SK-N-SH (cell line): ENCODE measurements at regions not wholly inside any gene's neighbourhood (a gene's known extent, or its start where the extent isn't known, plus 50 kb on each side); places are given as distances from the start of the nearest gene placed in this dataset.

Experiments
- CHD2 ChIP-seq: fragments of 150-350 bp; IDR thresholded peaks from 2 replicates; pipeline ENCODE4 v1.6.1; 2018; ENCODE audit warnings: low read length; ENCODE audit not compliant: partially characterized antibody
- CTCF ChIP-seq: fragments of 200-600 bp; sonication (generic); IDR thresholded peaks from 2 replicates; pipeline ENCODE4 v1.6.1; 2017; ENCODE audit warnings: antibody characterized with exemption, mild to moderate bottlenecking, moderate library complexity
- EP300 ChIP-seq, 2 experiments: IDR thresholded peaks; 2 replicates each; pipeline versions ENCODE4 v1.4.0 to v1.6.1; 2012; ENCODE audit warnings: borderline replicate concordance in 1 of 2, low read depth in 1 of 2, low read length in 1 of 2
- EZH2phosphoT487 ChIP-seq: fragments of 200-600 bp; sonication (generic); IDR thresholded peaks from 2 replicates; pipeline ENCODE4 v1.6.1; 2017; ENCODE audit warnings: low read depth, mixed run types, mild to moderate bottlenecking, antibody characterized with exemption, moderate library complexity, borderline replicate concordance
- MAX ChIP-seq: IDR thresholded peaks from 2 replicates; pipeline ENCODE4 v1.4.0; 2012; ENCODE audit warnings: low read depth
- MXI1 ChIP-seq: IDR thresholded peaks from 2 replicates; pipeline ENCODE4 v1.6.1; 2012; ENCODE audit warnings: mild to moderate bottlenecking, low read depth, low read length, improper control_type of control experiment
- POLR2AphosphoS5 ChIP-seq: IDR thresholded peaks from 2 replicates; pipeline ENCODE4 v1.6.1; 2012; ENCODE audit warnings: low read depth, low read length
- RAD21 ChIP-seq: IDR thresholded peaks from 2 replicates; pipeline ENCODE4 v1.6.1; 2012; ENCODE audit warnings: mild to moderate bottlenecking, low read length
- RFX5 ChIP-seq: IDR thresholded peaks from 2 replicates; pipeline ENCODE4 v1.6.1; 2012; ENCODE audit warnings: mild to moderate bottlenecking, improper control_type of control experiment, low read length
- SMC3 ChIP-seq: IDR thresholded peaks from 2 replicates; pipeline ENCODE4 v1.6.1; 2012; ENCODE audit warnings: low read depth, low read length, improper control_type of control experiment
- TCF12 ChIP-seq: IDR thresholded peaks from 2 replicates; pipeline ENCODE4 v1.4.0; 2012
- TF ChIP-seq, protein P1 (sequence below): IDR thresholded peaks from 2 replicates; pipeline ENCODE4; 2012
- TF ChIP-seq, protein P2 (sequence below): IDR thresholded peaks from 2 replicates; pipeline ENCODE4 v1.6.1; 2012; ENCODE audit warnings: mild to moderate bottlenecking, low read depth, low read length, moderate library complexity
- TF ChIP-seq, protein P3 (sequence below): IDR thresholded peaks from 2 replicates; pipeline ENCODE4 v1.4.0; 2012; ENCODE audit warnings: low read depth, borderline replicate concordance

- TF ChIP-seq RFX5 = no peak
- TF ChIP-seq, protein P1, sequence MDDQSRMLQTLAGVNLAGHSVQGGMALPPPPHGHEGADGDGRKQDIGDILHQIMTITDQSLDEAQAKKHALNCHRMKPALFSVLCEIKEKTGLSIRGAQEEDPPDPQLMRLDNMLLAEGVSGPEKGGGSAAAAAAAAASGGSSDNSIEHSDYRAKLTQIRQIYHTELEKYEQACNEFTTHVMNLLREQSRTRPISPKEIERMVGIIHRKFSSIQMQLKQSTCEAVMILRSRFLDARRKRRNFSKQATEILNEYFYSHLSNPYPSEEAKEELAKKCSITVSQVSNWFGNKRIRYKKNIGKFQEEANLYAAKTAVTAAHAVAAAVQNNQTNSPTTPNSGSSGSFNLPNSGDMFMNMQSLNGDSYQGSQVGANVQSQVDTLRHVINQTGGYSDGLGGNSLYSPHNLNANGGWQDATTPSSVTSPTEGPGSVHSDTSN = no peak
- no peak for TF ChIP-seq CTCF
- TF ChIP-seq TCF12 = no peak
- TF ChIP-seq EP300 (IDR thresholded peaks at IDR 0.05; ENCODE audit: borderline replicate concordance in 1 of 2, low read depth in 1 of 2, low read length in 1 of 2) = no peak
- TF ChIP-seq EZH2phosphoT487 = no peak
- TF ChIP-seq, protein P2, sequence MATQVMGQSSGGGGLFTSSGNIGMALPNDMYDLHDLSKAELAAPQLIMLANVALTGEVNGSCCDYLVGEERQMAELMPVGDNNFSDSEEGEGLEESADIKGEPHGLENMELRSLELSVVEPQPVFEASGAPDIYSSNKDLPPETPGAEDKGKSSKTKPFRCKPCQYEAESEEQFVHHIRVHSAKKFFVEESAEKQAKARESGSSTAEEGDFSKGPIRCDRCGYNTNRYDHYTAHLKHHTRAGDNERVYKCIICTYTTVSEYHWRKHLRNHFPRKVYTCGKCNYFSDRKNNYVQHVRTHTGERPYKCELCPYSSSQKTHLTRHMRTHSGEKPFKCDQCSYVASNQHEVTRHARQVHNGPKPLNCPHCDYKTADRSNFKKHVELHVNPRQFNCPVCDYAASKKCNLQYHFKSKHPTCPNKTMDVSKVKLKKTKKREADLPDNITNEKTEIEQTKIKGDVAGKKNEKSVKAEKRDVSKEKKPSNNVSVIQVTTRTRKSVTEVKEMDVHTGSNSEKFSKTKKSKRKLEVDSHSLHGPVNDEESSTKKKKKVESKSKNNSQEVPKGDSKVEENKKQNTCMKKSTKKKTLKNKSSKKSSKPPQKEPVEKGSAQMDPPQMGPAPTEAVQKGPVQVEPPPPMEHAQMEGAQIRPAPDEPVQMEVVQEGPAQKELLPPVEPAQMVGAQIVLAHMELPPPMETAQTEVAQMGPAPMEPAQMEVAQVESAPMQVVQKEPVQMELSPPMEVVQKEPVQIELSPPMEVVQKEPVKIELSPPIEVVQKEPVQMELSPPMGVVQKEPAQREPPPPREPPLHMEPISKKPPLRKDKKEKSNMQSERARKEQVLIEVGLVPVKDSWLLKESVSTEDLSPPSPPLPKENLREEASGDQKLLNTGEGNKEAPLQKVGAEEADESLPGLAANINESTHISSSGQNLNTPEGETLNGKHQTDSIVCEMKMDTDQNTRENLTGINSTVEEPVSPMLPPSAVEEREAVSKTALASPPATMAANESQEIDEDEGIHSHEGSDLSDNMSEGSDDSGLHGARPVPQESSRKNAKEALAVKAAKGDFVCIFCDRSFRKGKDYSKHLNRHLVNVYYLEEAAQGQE = no peak
- TF ChIP-seq POLR2AphosphoS5 = no peak
- TF ChIP-seq SMC3 = no peak
- no peak for TF ChIP-seq MAX
- no peak for TF ChIP-seq MXI1
- TF ChIP-seq, protein P3, sequence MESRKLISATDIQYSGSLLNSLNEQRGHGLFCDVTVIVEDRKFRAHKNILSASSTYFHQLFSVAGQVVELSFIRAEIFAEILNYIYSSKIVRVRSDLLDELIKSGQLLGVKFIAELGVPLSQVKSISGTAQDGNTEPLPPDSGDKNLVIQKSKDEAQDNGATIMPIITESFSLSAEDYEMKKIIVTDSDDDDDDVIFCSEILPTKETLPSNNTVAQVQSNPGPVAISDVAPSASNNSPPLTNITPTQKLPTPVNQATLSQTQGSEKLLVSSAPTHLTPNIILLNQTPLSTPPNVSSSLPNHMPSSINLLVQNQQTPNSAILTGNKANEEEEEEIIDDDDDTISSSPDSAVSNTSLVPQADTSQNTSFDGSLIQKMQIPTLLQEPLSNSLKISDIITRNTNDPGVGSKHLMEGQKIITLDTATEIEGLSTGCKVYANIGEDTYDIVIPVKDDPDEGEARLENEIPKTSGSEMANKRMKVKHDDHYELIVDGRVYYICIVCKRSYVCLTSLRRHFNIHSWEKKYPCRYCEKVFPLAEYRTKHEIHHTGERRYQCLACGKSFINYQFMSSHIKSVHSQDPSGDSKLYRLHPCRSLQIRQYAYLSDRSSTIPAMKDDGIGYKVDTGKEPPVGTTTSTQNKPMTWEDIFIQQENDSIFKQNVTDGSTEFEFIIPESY = no peak
- TF ChIP-seq RAD21 = no peak
- TF ChIP-seq CHD2 = no peak
These were observed 262.7 kb upstream of the F9 start for GRCh38 chrX:139267851-139268250.
